Esophagus squamous epithelium (tissue), 5 donors: ENCODE measurements at regions not wholly inside any gene's neighbourhood (a gene's known extent, or its start where the extent isn't known, plus 50 kb on each side); places are given as distances from the start of the nearest gene placed in this dataset.

Experiments
- DNase-seq: peaks from one replicate; lab custom pipeline; 2025; lab: John Stamatoyannopoulos, UW
- H3K27ac ChIP-seq, 4 donors: fragments of 200-600 bp; sonication (generic); one replicate each; pipeline ENCODE4 v1.5.1; 2016 to 2019; ENCODE audit warnings: mild to moderate bottlenecking in 1 of 4
- H3K27me3 ChIP-seq, 4 donors: fragments of 200-600 bp; sonication (generic); 1 replicate in 3 of 4; 2 replicates in 1 of 4; pipeline versions ENCODE4 v1.5.1 to v1.6.0; 2017 to 2021; ENCODE audit warnings: antibody characterized with exemption in 1 of 4
- H3K36me3 ChIP-seq, 3 donors: fragments of 200-600 bp; sonication (generic); one replicate each; pipeline ENCODE4 v1.5.1; 2016 to 2019
- H3K4me1 ChIP-seq, 3 donors: fragments of 200-600 bp; sonication (generic); one replicate each; pipeline ENCODE4 v1.5.1; 2017 to 2019
- H3K4me3 ChIP-seq, 4 donors: fragments of 200-600 bp; sonication (generic); 1 replicate in 3 of 4; 2 replicates in 1 of 4; pipeline ENCODE4 v1.5.1; 2016 to 2019; ENCODE audit warnings: mild to moderate bottlenecking in 2 of 4, moderate library complexity in 1 of 4
- H3K9me3 ChIP-seq, 3 donors: fragments of 200-600 bp; sonication (generic); one replicate each; pipeline ENCODE4 v1.5.1; 2016 to 2019
- CTCF ChIP-seq, 6 experiments: fragments of 450-650 bp in 4 of 6; fragments of 200-600 bp in 2 of 6; sonication (generic) in 2 of 6; IDR thresholded peaks; one replicate each; pipeline ENCODE4 v1.5.1; 2016 to 2019; ENCODE audit warnings: antibody characterized with exemption in 6 of 6, mild to moderate bottlenecking in 4 of 6, moderate library complexity in 4 of 6
- POLR2A ChIP-seq, 4 donors: fragments of 450-650 bp; IDR thresholded peaks; one replicate each; pipeline ENCODE4 v1.6.1; 2017; ENCODE audit warnings: antibody characterized with exemption in 4 of 4, mild to moderate bottlenecking in 4 of 4, moderate library complexity in 3 of 4
- WGBS, 2 donors: methylation state at CpG; one replicate each; pipeline ENCODE4 v1.1.5; 2018; 5-methylcytosine and 5-hydroxymethylcytosine counted together
- intact Hi-C: fragments of 100-400 bp; cut with DNase I; formaldehyde crosslinking; loops from one replicate; pipeline ENCODE4 v1.15.0; 2022
- donor health status: DM: yes; HTN: yes; CAD: no.

DNA sequence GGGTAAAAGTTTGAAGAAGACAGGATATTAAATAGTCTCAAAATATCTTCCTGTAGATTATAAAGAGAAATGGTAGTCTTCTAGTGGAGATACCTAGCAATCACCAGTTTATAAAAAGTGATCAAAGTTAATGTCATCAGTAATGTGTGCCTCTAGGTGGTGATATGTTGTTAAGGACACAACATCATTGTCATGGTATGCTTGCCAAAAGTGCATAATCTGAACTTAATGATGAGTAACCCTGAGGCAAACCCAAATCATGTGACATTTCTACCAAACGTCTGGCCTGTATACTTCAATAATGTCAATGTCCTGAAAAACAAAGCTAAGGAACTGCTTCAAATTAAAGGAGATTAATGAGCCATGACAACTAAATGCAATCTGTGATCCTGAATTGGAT is 214.7 kb downstream of the PHLDA1 start:
- Histone ChIP-seq H3K4me1 (peaks cover 0 to 44% (median 17%) of the 10 kb centered on the region in 3 donors), H3K36me3 (no peaks in the 10 kb centered on the region), H3K4me3 (no peak overlapping the region), H3K27me3 (no peaks in the 10 kb centered on the region), H3K27ac (no peak overlapping the region), H3K9me3 (no peaks in the 10 kb centered on the region)
- intact Hi-C loops = no loop called here
- DNase-seq = no peak
- 10 to 14% methylated on average over 1 of the region's 1 CpG for WGBS, 2 donors
- TF ChIP-seq CTCF (IDR thresholded peaks at IDR 0.05) = peak in 2 of 6 experiments; percentile 12 to 44
- no peak for TF ChIP-seq POLR2A (IDR thresholded peaks at IDR 0.05)

DNA sequence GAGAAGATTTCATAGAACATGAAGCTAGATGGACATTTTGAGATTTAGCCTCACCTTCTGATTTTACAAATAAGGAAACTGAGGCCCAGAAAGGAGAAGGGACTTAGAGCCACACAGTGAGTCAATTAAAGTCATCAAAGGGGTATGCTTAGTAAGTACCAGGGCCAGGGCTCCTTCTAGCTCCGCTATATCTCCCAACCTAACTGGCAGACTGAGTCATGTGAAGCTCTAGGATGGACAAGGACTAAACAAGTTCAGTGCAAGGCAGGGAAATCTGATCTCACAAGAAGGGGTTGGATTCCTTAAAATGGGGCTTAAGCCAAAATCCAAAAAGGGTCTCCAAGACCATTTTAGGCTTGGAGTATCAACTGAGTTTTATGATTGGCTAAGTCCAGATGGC is 215.8 kb downstream of the PHLDA1 start:
- Histone ChIP-seq H3K27ac (peak overlapping the region in 2 of 4 donors; percentile 5 to 34), H3K27me3 (no peaks in the 10 kb centered on the region), H3K9me3 (no peaks in the 10 kb centered on the region), H3K4me3 (no peak overlapping the region), H3K36me3 (no peaks in the 10 kb centered on the region), H3K4me1 (peaks cover 0 to 37% (median 17%) of the 10 kb centered on the region in 3 donors)
- WGBS, 2 donors = 60 to 93% methylated on average over 1 of the region's 1 CpG
- TF ChIP-seq POLR2A (IDR thresholded peaks at IDR 0.05) (no peak), CTCF (IDR thresholded peaks at IDR 0.05) (no peak)
- no peak for DNase-seq
- intact Hi-C loops = no loop called here

- TF ChIP-seq CTCF (IDR thresholded peaks at IDR 0.05) (no peak), POLR2A (IDR thresholded peaks at IDR 0.05) (no peak)
- no peak overlapping the region for H3K4me3 ChIP-seq
- no peaks in the 10 kb centered on the region for H3K27me3 ChIP-seq
- WGBS, 2 donors = 27 to 29% methylated on average over 6 of the region's 6 CpGs
- no peaks in the 10 kb centered on the region for H3K9me3 ChIP-seq
- DNase-seq = no peak
- peaks cover 0 to 31% (median 12%) of the 10 kb centered on the region in 3 donors for H3K4me1 ChIP-seq
- intact Hi-C loops = no loop called here
- no peaks in the 10 kb centered on the region for H3K36me3 ChIP-seq
- peak overlapping the region in 2 of 4 donors; percentile 5 to 34 for H3K27ac ChIP-seq
Measured at GRCh38 chr12:75814851-75815754, 216.5 kb downstream of the PHLDA1 start.

DNA sequence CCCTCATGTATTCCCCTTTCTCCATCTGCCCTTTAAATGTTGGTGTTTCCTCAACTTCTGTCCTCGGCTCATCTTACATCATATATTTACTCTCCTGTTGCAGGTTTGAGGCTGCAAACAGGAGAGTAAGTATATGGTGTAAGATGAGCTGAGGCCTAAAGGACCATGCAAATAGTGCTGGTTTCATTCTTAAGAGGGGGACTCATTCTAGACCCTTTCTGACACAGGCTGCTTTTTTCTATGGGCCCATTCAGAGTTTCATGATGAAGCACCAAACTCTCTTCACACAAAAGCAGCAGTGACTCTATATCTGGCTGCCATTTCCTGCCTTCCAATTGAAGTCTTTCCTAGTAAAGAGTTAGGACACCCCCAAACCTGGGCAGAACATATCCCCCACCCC is 218.5 kb downstream of the PHLDA1 start:
- intact Hi-C loops = no loop called here
- Histone ChIP-seq H3K4me3 (no peak overlapping the region), H3K27ac (no peak overlapping the region), H3K9me3 (no peaks in the 10 kb centered on the region), H3K4me1 (peaks cover 0 to 22% (median 10%) of the 10 kb centered on the region in 3 donors), H3K27me3 (no peaks in the 10 kb centered on the region), H3K36me3 (no peaks in the 10 kb centered on the region)
- DNase-seq = no peak
- WGBS, 2 donors = 71 to 80% methylated on average over 1 of the region's 1 CpG
- TF ChIP-seq CTCF (IDR thresholded peaks at IDR 0.05) = no peak
- TF ChIP-seq POLR2A (IDR thresholded peaks at IDR 0.05) = no peak

GRCh38 chr12:75812271-75813018 is 219.1 kb downstream of the PHLDA1 start:
- Histone ChIP-seq H3K4me1 (peaks cover 0 to 21% (median 10%) of the 10 kb centered on the region in 3 donors), H3K27ac (peak overlapping the region in 2 of 4 donors; percentile 25 to 44), H3K27me3 (no peaks in the 10 kb centered on the region), H3K4me3 (no peak overlapping the region), H3K36me3 (no peaks in the 10 kb centered on the region), H3K9me3 (no peaks in the 10 kb centered on the region)
- no peak for DNase-seq
- 54 to 62% methylated on average over 9 of the region's 9 CpGs for WGBS, 2 donors
- TF ChIP-seq CTCF (IDR thresholded peaks at IDR 0.05) = no peak
- no peak for TF ChIP-seq POLR2A (IDR thresholded peaks at IDR 0.05)
- intact Hi-C loops = no loop called here
